ENCODE measurements at regions not wholly inside any gene's neighbourhood (a gene's known extent, or its start where the extent isn't known, plus 50 kb on each side); places are given as distances from the start of the nearest gene placed in this dataset.
"Not testable (repeated sequence)": the region's sequence is repeated elsewhere in the genome, so short reads cannot be mapped to it uniquely, and the experiment has no call there.

- 100% methylated on average over 2 of the region's 3 CpGs for WGBS (ENCODE audit: insufficient coverage)
- H2AFZ ChIP-seq (ENCODE audit: insufficient read depth, low read depth, low read length, poor library complexity, severe bottlenecking), result no peak overlapping the region
- ChIA-PET POLR2A (interaction anchor here (0.7 kb wide), 1 partner anchor 9 kb away, joined by 4 read pairs; no protein-coding TSS in a partner anchor), CTCF (no interaction called here)
- intact Hi-C loops (cut with micrococcal nuclease), result no loop called here
- no peak for DNase-seq
- H3K9me3 ChIP-seq (ENCODE audit: control extremely low read depth in 1 of 3, control insufficient read depth in 2 of 3, insufficient read depth in 1 of 3, low read length in 2 of 3), result peaks cover 0 to 4% (median 0%) of the 10 kb centered on the region in 3 donors
- Mint-ChIP-seq H3K4me3 (no peak overlapping the region), H3K4me1 (peaks cover 5% of the 10 kb centered on the region), H3K27ac (no peak overlapping the region), H3K27me3 (no peaks in the 10 kb centered on the region), H3K9me3 (ENCODE audit: insufficient read depth) (no peaks in the 10 kb centered on the region)
- H3K9ac ChIP-seq (ENCODE audit: low read length), result no peak overlapping the region
- TF ChIP-seq EZH2 (IDR thresholded peaks at IDR 0.05; ENCODE audit: borderline replicate concordance, insufficient read depth, low read depth, low read length, poor library complexity, severe bottlenecking) (no peak), CTCF (IDR thresholded peaks at IDR 0.05) (no peak)
- no peaks in the 10 kb centered on the region for H3K36me3 ChIP-seq (replicated peaks in 1 of 2; ENCODE audit: control extremely low read depth in 1 of 2, control insufficient read depth in 1 of 2, extremely low read depth in 1 of 2, insufficient read depth in 2 of 2, low read length in 1 of 2)
- H3K27ac ChIP-seq (ENCODE audit: low read length in 2 of 2), result no peak overlapping the region
- H4K20me1 ChIP-seq (ENCODE audit: control insufficient read depth, insufficient read depth, low read length, poor library complexity, severe bottlenecking), result peaks cover 8% of the 10 kb centered on the region
- peaks cover 43% of the 10 kb centered on the region for H3K79me2 ChIP-seq (ENCODE audit: control insufficient read depth, insufficient read depth, low read length)
- no peaks in the 10 kb centered on the region for H3K4me1 ChIP-seq (ENCODE audit: control insufficient read depth in 2 of 2, insufficient read depth in 2 of 2, low read length in 2 of 2)
- H3K27me3 ChIP-seq (replicated peaks in 1 of 4; ENCODE audit: control extremely low read depth in 1 of 4, control insufficient read depth in 3 of 4, insufficient read depth in 4 of 4, low read length in 3 of 4), result no peaks in the 10 kb centered on the region
- H3K4me2 ChIP-seq (replicated peaks; ENCODE audit: low read depth, low read length, poor library complexity, severe bottlenecking), result no peak overlapping the region
- no peak for ATAC-seq (ENCODE audit: low read depth)
- no peak overlapping the region for H3K4me3 ChIP-seq (ENCODE audit: control extremely low read depth in 1 of 5, extremely low read depth in 1 of 5, insufficient read depth in 1 of 5, low read depth in 2 of 5, low read length in 4 of 5)
These were observed 66.1 kb upstream of the VGLL4 start for GRCh38 chr3:11709782-11710181.

GRCh38 chr3:11707084-11707483 is 63.4 kb upstream of the VGLL4 start:
- CTCF ChIA-PET; H3K4me1 ChIP-seq (ENCODE audit: control insufficient read depth in 2 of 2, insufficient read depth in 2 of 2, low read length in 2 of 2); H3K36me3 ChIP-seq (replicated peaks in 1 of 2; ENCODE audit: control extremely low read depth in 1 of 2, control insufficient read depth in 1 of 2, extremely low read depth in 1 of 2, insufficient read depth in 2 of 2, low read length in 1 of 2); H3K4me2 ChIP-seq (replicated peaks; ENCODE audit: low read depth, low read length, poor library complexity, severe bottlenecking); H3K9ac ChIP-seq (ENCODE audit: low read length); H3K4me3 ChIP-seq (ENCODE audit: control extremely low read depth in 1 of 5, extremely low read depth in 1 of 5, insufficient read depth in 1 of 5, low read depth in 2 of 5, low read length in 4 of 5); H3K27me3 ChIP-seq (replicated peaks in 1 of 4; ENCODE audit: control extremely low read depth in 1 of 4, control insufficient read depth in 3 of 4, insufficient read depth in 4 of 4, low read length in 3 of 4); DNase-seq; POLR2A ChIA-PET; H3K27ac ChIP-seq (ENCODE audit: low read length in 2 of 2); H2AFZ ChIP-seq (ENCODE audit: insufficient read depth, low read depth, low read length, poor library complexity, severe bottlenecking); H3K4me1 Mint-ChIP-seq; H4K20me1 ChIP-seq (ENCODE audit: control insufficient read depth, insufficient read depth, low read length, poor library complexity, severe bottlenecking); H3K9me3 Mint-ChIP-seq (ENCODE audit: insufficient read depth); H3K27me3 Mint-ChIP-seq; H3K27ac Mint-ChIP-seq; ATAC-seq (ENCODE audit: low read depth); intact Hi-C loops (cut with micrococcal nuclease); H3K4me3 Mint-ChIP-seq; H3K9me3 ChIP-seq (ENCODE audit: control extremely low read depth in 1 of 3, control insufficient read depth in 2 of 3, insufficient read depth in 1 of 3, low read length in 2 of 3): not testable (repeated sequence)
- WGBS (ENCODE audit: insufficient coverage), result no CpG with 5 or more reads among the region's 2 CpGs
- peaks cover 40% of the 10 kb centered on the region for H3K79me2 ChIP-seq (ENCODE audit: control insufficient read depth, insufficient read depth, low read length)

Measured in B cell (primary cell).